ENCODE measurements at regions not wholly inside any gene's neighbourhood (a gene's known extent, or its start where the extent isn't known, plus 50 kb on each side); places are given as distances from the start of the nearest gene placed in this dataset.

DNA sequence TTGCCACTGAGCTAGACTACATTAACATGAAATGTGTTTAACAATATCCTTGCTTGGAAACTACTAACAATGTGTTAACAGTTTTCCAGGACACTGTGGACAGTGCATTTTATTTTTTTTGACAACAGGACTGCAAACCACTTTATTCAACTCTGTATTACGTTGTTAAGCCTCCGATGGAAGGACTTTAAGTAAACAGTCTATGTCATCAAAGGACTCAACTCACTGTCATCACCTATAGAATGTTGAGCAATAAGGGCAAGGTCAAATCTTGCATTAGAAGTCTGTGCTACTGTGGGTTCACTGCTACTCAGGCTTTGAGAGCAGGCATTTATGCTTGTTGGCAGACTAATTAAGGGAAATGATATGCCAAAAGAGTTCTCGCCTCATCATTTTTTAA lies 483.7 kb downstream of the FLRT2 start:
- H3K4me1 ChIP-seq (ENCODE audit: control insufficient read depth in 5 of 5, insufficient read depth in 5 of 5, low read length in 5 of 5), result peaks cover 0 to 21% (median 0%) of the 10 kb centered on the region in 5 donors
- TF ChIP-seq, protein P1, sequence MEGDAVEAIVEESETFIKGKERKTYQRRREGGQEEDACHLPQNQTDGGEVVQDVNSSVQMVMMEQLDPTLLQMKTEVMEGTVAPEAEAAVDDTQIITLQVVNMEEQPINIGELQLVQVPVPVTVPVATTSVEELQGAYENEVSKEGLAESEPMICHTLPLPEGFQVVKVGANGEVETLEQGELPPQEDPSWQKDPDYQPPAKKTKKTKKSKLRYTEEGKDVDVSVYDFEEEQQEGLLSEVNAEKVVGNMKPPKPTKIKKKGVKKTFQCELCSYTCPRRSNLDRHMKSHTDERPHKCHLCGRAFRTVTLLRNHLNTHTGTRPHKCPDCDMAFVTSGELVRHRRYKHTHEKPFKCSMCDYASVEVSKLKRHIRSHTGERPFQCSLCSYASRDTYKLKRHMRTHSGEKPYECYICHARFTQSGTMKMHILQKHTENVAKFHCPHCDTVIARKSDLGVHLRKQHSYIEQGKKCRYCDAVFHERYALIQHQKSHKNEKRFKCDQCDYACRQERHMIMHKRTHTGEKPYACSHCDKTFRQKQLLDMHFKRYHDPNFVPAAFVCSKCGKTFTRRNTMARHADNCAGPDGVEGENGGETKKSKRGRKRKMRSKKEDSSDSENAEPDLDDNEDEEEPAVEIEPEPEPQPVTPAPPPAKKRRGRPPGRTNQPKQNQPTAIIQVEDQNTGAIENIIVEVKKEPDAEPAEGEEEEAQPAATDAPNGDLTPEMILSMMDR (IDR thresholded peaks at IDR 0.05; ENCODE audit: control extremely low read depth, extremely low read depth), result no peak
- ATAC-seq (ENCODE audit: insufficient read depth, low FRiP score) (no peak), DNase-seq (peak; percentile 32 to 92 (median 91))
- WGBS, 2 donors, result 59 to 73% methylated on average over 3 of the region's 3 CpGs
- H3K9me3 ChIP-seq (ENCODE audit: control insufficient read depth in 4 of 4, insufficient read depth in 3 of 4, low read length in 3 of 4), result peaks cover 0 to 5% (median 0%) of the 10 kb centered on the region in 4 donors
- H3K9ac ChIP-seq (ENCODE audit: insufficient read depth in 1 of 2, low read length in 2 of 2), result no peak overlapping the region
- H3K36me3 ChIP-seq (ENCODE audit: control insufficient read depth in 4 of 4, insufficient read depth in 4 of 4, low read length in 4 of 4), result no peaks in the 10 kb centered on the region
- H3K27me3 ChIP-seq (ENCODE audit: control insufficient read depth in 3 of 3, insufficient read depth in 3 of 3, low read length in 2 of 3), result no peaks in the 10 kb centered on the region
- H3K27ac ChIP-seq (ENCODE audit: low read depth in 1 of 2, low read length in 1 of 2), result no peak overlapping the region
- H3K4me3 ChIP-seq, result no peak overlapping the region

DNA sequence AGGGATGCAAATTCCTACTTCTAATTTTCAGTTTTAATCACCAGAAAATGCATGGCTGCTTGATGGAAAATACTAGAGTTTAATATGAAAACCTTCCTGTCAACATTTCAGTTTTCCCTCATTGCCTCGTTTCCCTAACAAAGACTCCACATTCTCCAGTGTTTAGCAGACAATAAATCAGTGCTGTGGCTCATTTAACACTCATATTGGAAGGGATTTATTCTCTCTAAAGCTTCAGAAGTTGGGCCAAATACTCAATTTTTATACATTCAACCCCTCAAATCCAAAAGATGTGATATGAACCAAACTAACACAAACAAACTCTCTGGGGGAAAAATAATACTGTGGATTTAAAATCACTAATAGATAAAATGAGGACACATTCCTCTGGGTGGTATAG lies 482.5 kb downstream of the FLRT2 start:
- peaks cover 0 to 21% (median 0%) of the 10 kb centered on the region in 5 donors for H3K4me1 ChIP-seq (ENCODE audit: control insufficient read depth in 5 of 5, insufficient read depth in 5 of 5, low read length in 5 of 5)
- H3K4me3 ChIP-seq, result no peak overlapping the region
- H3K36me3 ChIP-seq (ENCODE audit: control insufficient read depth in 4 of 4, insufficient read depth in 4 of 4, low read length in 4 of 4), result no peaks in the 10 kb centered on the region
- no peak for ATAC-seq (ENCODE audit: insufficient read depth, low FRiP score)
- peaks cover 0 to 4% (median 0%) of the 10 kb centered on the region in 4 donors for H3K9me3 ChIP-seq (ENCODE audit: control insufficient read depth in 4 of 4, insufficient read depth in 3 of 4, low read length in 3 of 4)
- DNase-seq, result peak in 2 of 3 donors; percentile 91 to 93
- no peaks in the 10 kb centered on the region for H3K27me3 ChIP-seq (ENCODE audit: control insufficient read depth in 3 of 3, insufficient read depth in 3 of 3, low read length in 2 of 3)
- no peak overlapping the region for H3K27ac ChIP-seq (ENCODE audit: low read depth in 1 of 2, low read length in 1 of 2)
- no peak overlapping the region for H3K9ac ChIP-seq (ENCODE audit: insufficient read depth in 1 of 2, low read length in 2 of 2)
- WGBS, 2 donors, result 52 to 62% methylated on average over 1 of the region's 1 CpG
- TF ChIP-seq, protein P1 (IDR thresholded peaks at IDR 0.05; ENCODE audit: control extremely low read depth, extremely low read depth), result no peak

DNA sequence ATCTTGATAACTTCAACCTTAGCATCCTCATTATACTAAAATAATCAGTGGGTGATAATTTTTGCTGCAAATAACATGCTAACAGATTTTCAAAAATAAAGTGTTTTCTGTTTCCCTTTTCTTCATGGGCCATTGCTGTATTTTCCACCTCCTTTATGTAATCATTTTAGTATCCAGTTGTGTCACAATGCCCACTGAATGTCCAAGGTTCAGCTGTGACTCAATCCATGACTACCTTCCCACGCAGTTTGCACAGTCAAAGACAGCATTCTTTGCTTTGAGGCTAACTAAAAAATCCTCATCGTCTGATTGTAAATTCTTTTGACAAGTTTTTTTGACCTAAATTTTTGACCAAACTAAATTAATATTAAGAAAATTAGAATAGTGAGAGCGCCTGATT lies 474.1 kb downstream of the FLRT2 start:
- H3K9ac ChIP-seq (ENCODE audit: insufficient read depth in 1 of 2, low read length in 2 of 2), result no peak overlapping the region
- WGBS, 2 donors, result 84 to 89% methylated on average over 3 of the region's 3 CpGs
- no peaks in the 10 kb centered on the region for H3K27me3 ChIP-seq (ENCODE audit: control insufficient read depth in 3 of 3, insufficient read depth in 3 of 3, low read length in 2 of 3)
- no peak for ATAC-seq (ENCODE audit: insufficient read depth, low FRiP score)
- no peak overlapping the region for H3K27ac ChIP-seq (ENCODE audit: low read depth in 1 of 2, low read length in 1 of 2)
- peaks cover 0 to 8% (median 0%) of the 10 kb centered on the region in 5 donors for H3K4me1 ChIP-seq (ENCODE audit: control insufficient read depth in 5 of 5, insufficient read depth in 5 of 5, low read length in 5 of 5)
- TF ChIP-seq, protein P1 (IDR thresholded peaks at IDR 0.05; ENCODE audit: control extremely low read depth, extremely low read depth), result no peak
- DNase-seq, result no peak
- no peaks in the 10 kb centered on the region for H3K9me3 ChIP-seq (ENCODE audit: control insufficient read depth in 4 of 4, insufficient read depth in 3 of 4, low read length in 3 of 4)
- no peak overlapping the region for H3K4me3 ChIP-seq
- H3K36me3 ChIP-seq (ENCODE audit: control insufficient read depth in 4 of 4, insufficient read depth in 4 of 4, low read length in 4 of 4), result no peaks in the 10 kb centered on the region

DNA sequence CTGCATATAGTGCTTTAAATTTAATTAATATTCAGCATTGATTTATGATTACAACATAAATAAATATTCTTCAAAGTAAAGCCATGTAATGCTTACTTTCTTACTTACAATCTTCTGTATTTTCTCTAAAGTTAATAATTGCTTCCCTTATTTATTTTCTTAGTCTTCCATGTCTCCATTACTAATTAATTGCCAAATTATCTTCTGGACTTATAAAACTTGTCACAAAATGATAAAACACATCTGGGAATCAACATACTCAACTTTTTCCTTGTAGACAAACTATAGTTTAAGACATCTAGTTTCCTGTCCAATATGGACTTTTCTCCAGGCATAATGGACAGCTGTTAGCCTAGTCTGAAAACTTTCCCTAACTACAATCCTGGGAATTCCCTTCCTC lies 466.6 kb downstream of the FLRT2 start:
- TF ChIP-seq, protein P1 (IDR thresholded peaks at IDR 0.05; ENCODE audit: control extremely low read depth, extremely low read depth), result no peak
- no peak for DNase-seq
- H3K27me3 ChIP-seq (ENCODE audit: control insufficient read depth in 3 of 3, insufficient read depth in 3 of 3, low read length in 2 of 3), result no peaks in the 10 kb centered on the region
- no peak overlapping the region for H3K9ac ChIP-seq (ENCODE audit: insufficient read depth in 1 of 2, low read length in 2 of 2)
- no peak overlapping the region for H3K4me3 ChIP-seq
- no peak overlapping the region for H3K27ac ChIP-seq (ENCODE audit: low read depth in 1 of 2, low read length in 1 of 2)
- peaks cover 0 to 4% (median 0%) of the 10 kb centered on the region in 4 donors for H3K9me3 ChIP-seq (ENCODE audit: control insufficient read depth in 4 of 4, insufficient read depth in 3 of 4, low read length in 3 of 4)
- no peaks in the 10 kb centered on the region for H3K36me3 ChIP-seq (ENCODE audit: control insufficient read depth in 4 of 4, insufficient read depth in 4 of 4, low read length in 4 of 4)
- no peak for ATAC-seq (ENCODE audit: insufficient read depth, low FRiP score)
- no peaks in the 10 kb centered on the region for H3K4me1 ChIP-seq (ENCODE audit: control insufficient read depth in 5 of 5, insufficient read depth in 5 of 5, low read length in 5 of 5)
